HL-60 (cell line): ENCODE measurements at regions not wholly inside any gene's neighbourhood (a gene's known extent, or its start where the extent isn't known, plus 50 kb on each side); places are given as distances from the start of the nearest gene placed in this dataset.
"Not testable (repeated sequence)": the region's sequence is repeated elsewhere in the genome, so short reads cannot be mapped to it uniquely, and the experiment has no call there.

ENCODE experiments used
- DNase-seq, 2 experiments: peaks; one replicate each; pipeline ENCODE4 v3.0.0-alpha.2; 2010 to 2020; ENCODE audit warnings: low read depth in 1 of 2, low spot score in 1 of 2
- H3K27ac ChIP-seq: fragments of 250-450 bp; sonication (Bioruptor Pico); replicated peaks from 2 replicates; pipeline ENCODE4 v1.5.1; 2020; ENCODE audit warnings: mild to moderate bottlenecking, moderate library complexity
- H3K27me3 ChIP-seq: fragments of 250-450 bp; sonication (Bioruptor Pico); 2 replicates; pipeline ENCODE4 v1.5.1; 2021; ENCODE audit warnings: mild to moderate bottlenecking, moderate library complexity; ENCODE audit not compliant: insufficient read depth, poor library complexity, severe bottlenecking
- H3K4me3 ChIP-seq: replicated peaks from 2 replicates; pipeline ENCODE4 v1.5.1; 2011; ENCODE audit warnings: mild to moderate bottlenecking, control low read depth, low read length; ENCODE audit not compliant: insufficient read depth
- GABPA ChIP-seq: IDR thresholded peaks from 2 replicates; pipeline ENCODE4 v1.6.1; 2012; ENCODE audit warnings: low read depth
- SPI1 ChIP-seq: IDR thresholded peaks from 2 replicates; pipeline ENCODE4 v1.6.1; 2012; ENCODE audit warnings: low read depth, mild to moderate bottlenecking, borderline replicate concordance
- TF ChIP-seq, protein P1 (sequence below): IDR thresholded peaks from 2 replicates; pipeline ENCODE4 v1.6.1; 2012; ENCODE audit warnings: low read depth; ENCODE audit not compliant: insufficient replicate concordance
- TF ChIP-seq, protein P2 (sequence below): IDR thresholded peaks from one replicate; pipeline ENCODE4 v1.5.1; 2011; ENCODE audit warnings: low read length, control low read depth, inconsistent platforms; ENCODE audit not compliant: insufficient read depth

DNA sequence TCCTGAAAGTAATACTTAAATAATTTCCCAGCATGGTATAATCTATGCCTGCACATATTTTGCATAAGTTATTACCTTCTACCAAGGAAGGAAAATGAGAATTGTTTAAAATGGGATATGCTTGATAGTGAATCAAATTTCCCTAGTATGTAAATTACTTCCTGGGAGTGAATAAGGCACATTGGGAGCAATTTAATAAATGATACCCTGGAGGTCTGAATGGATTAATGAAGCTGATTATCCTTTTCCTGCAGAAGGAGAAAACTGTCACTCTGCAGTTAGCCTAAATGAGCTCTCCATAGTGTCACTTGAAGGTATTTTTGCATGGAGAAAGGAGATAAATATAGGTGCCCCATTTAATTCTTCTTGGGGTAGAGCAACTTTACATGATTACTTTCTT lies 2212.0 kb downstream of the PCDH7 start:
- H3K4me3 ChIP-seq = no peak overlapping the region
- TF ChIP-seq, protein P1, sequence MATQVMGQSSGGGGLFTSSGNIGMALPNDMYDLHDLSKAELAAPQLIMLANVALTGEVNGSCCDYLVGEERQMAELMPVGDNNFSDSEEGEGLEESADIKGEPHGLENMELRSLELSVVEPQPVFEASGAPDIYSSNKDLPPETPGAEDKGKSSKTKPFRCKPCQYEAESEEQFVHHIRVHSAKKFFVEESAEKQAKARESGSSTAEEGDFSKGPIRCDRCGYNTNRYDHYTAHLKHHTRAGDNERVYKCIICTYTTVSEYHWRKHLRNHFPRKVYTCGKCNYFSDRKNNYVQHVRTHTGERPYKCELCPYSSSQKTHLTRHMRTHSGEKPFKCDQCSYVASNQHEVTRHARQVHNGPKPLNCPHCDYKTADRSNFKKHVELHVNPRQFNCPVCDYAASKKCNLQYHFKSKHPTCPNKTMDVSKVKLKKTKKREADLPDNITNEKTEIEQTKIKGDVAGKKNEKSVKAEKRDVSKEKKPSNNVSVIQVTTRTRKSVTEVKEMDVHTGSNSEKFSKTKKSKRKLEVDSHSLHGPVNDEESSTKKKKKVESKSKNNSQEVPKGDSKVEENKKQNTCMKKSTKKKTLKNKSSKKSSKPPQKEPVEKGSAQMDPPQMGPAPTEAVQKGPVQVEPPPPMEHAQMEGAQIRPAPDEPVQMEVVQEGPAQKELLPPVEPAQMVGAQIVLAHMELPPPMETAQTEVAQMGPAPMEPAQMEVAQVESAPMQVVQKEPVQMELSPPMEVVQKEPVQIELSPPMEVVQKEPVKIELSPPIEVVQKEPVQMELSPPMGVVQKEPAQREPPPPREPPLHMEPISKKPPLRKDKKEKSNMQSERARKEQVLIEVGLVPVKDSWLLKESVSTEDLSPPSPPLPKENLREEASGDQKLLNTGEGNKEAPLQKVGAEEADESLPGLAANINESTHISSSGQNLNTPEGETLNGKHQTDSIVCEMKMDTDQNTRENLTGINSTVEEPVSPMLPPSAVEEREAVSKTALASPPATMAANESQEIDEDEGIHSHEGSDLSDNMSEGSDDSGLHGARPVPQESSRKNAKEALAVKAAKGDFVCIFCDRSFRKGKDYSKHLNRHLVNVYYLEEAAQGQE = no peak
- TF ChIP-seq GABPA (no peak), SPI1 (no peak)
- TF ChIP-seq, protein P2, sequence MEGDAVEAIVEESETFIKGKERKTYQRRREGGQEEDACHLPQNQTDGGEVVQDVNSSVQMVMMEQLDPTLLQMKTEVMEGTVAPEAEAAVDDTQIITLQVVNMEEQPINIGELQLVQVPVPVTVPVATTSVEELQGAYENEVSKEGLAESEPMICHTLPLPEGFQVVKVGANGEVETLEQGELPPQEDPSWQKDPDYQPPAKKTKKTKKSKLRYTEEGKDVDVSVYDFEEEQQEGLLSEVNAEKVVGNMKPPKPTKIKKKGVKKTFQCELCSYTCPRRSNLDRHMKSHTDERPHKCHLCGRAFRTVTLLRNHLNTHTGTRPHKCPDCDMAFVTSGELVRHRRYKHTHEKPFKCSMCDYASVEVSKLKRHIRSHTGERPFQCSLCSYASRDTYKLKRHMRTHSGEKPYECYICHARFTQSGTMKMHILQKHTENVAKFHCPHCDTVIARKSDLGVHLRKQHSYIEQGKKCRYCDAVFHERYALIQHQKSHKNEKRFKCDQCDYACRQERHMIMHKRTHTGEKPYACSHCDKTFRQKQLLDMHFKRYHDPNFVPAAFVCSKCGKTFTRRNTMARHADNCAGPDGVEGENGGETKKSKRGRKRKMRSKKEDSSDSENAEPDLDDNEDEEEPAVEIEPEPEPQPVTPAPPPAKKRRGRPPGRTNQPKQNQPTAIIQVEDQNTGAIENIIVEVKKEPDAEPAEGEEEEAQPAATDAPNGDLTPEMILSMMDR = no peak
- no peaks in the 10 kb centered on the region for H3K27me3 ChIP-seq
- DNase-seq = no peak
- no peak overlapping the region for H3K27ac ChIP-seq

DNA sequence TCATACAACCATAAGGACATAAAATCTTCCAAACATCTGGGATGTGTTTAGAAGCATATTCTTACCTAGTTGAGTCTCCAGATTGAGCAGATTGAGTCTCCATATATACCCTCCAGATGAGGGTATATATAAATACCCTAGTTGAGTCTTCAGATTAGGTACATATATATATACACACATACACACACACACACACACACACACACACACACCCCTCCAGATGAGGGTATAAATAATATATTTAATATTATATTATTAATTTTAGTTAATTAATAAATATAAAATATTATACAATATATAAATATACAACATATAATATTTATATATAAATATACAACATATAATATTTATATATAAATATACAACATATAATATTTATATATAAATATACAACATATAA lies 2219.1 kb downstream of the PCDH7 start:
- H3K27ac ChIP-seq, H3K4me3 ChIP-seq, H3K27me3 ChIP-seq, DNase-seq: not testable (repeated sequence)

DNA sequence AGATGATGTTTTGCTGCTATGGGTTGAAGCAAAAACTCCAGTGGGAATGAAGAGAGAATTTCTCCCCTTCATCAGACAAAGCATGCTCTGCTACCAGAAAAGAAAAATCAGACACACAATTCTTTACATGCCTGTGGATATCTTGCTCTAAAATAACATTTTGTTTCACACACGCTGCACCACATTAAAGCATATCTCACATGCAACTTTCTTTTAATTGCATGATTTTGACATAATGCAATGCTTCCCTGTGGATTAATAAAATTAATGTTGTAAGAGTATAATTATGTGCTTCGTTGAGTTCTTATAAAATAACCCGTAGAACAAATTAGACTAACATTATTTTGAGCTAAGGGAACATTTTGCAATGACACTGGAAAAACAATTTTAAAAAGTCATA lies 2230.7 kb downstream of the PCDH7 start:
- H3K4me3 ChIP-seq = no peak overlapping the region
- no peaks in the 10 kb centered on the region for H3K27me3 ChIP-seq
- H3K27ac ChIP-seq = no peak overlapping the region
- DNase-seq = no peak
- no peak for TF ChIP-seq GABPA

DNA sequence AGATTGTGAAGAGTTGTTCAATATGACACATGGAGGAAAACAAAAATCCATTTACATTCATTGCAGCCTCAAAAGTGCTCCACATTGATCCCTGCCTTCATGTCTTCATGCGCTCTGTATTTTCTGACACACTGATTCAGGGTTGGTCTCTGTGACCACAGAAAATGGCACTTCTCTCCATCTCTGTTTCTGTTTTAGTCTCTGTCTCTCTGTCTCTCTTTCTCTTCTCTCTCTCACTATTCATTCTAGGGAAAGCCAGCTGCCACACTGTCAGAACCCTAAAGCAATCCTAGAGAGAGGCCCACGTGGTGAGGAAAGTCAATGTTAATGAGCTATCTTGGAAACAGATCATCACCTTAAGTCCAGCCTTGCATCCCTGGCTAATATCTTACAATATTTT lies 2238.4 kb downstream of the PCDH7 start:
- no peak overlapping the region for H3K4me3 ChIP-seq
- no peak for DNase-seq

More for the DNA sequence above, 2238.4 kb downstream of the PCDH7 start:
- TF ChIP-seq, protein P2 = no peak
- no peak for TF ChIP-seq GABPA
- TF ChIP-seq, protein P1 = no peak
- no peaks in the 10 kb centered on the region for H3K27me3 ChIP-seq
- no peak overlapping the region for H3K27ac ChIP-seq
